Upper lobe of right lung (tissue), 1 donor: ENCODE measurements at regions not wholly inside any gene's neighbourhood (a gene's known extent, or its start where the extent isn't known, plus 50 kb on each side); places are given as distances from the start of the nearest gene placed in this dataset.

Experiments used
- ATAC-seq: fragments of 200-7000 bp; cut with Tn5 transposase; one replicate; pipeline ENCODE4 v1.9.1; 2020; ENCODE audit warnings: mild to moderate bottlenecking, moderate library complexity
- DNase-seq: peaks from one replicate; pipeline ENCODE4 v3.0.0-alpha.2; 2020
- H3K27ac ChIP-seq: fragments of 200-600 bp; one replicate; pipeline ENCODE4 v1.8.0; 2022
- H3K27me3 ChIP-seq: fragments of 200-600 bp; one replicate; pipeline ENCODE4 v1.8.0; 2022; ENCODE audit warnings: mild to moderate bottlenecking
- H3K36me3 ChIP-seq: fragments of 200-600 bp; one replicate; pipeline ENCODE4 v1.8.0; 2022
- H3K4me1 ChIP-seq: fragments of 200-600 bp; one replicate; pipeline ENCODE4 v1.8.0; 2022
- H3K4me3 ChIP-seq: fragments of 200-600 bp; one replicate; pipeline ENCODE4 v1.8.0; 2022; ENCODE audit warnings: mild to moderate bottlenecking
- H3K9me3 ChIP-seq: fragments of 200-600 bp; one replicate; pipeline ENCODE4 v1.8.0; 2022
- intact Hi-C: fragments of 100-400 bp; cut with DNase I; formaldehyde crosslinking; loops from one replicate; pipeline ENCODE4 v1.11.0; 2022
- TF ChIP-seq, protein P1 (sequence below): fragments of 200-600 bp; IDR thresholded peaks from one replicate; pipeline ENCODE4 v1.8.0; 2022; ENCODE audit warnings: antibody characterized with exemption
- donor health status: DM: no; HTN: yes; CAD: no; lungs with severe emphysema.

DNA sequence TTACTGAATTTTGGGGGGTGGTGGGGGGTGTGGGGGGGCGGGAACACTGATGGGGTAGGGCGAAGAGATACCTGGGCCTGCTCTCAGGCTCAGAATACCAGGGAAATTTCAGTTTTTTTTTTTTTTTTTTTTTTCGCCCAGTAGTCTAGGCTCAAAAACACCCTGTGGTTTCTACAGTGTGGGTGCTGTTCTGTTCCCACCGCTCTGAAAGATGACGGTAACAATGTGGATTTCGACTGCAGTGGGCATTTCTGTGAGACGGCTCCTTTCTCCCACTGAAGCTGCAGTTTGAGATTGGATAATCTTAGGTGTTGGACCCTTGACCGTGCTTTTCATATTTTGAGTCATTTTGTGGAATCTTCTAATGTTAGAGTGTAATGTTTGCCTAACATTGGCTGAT, 143.8 kb upstream of the RGMA start:
- no peaks in the 10 kb centered on the region for H3K4me1 ChIP-seq
- no peak overlapping the region for H3K27ac ChIP-seq
- no peaks in the 10 kb centered on the region for H3K36me3 ChIP-seq
- intact Hi-C loops, result no loop called here
- no peaks in the 10 kb centered on the region for H3K27me3 ChIP-seq
- DNase-seq (no peak), ATAC-seq (no peak)
- H3K9me3 ChIP-seq, result no peaks in the 10 kb centered on the region
- H3K4me3 ChIP-seq, result no peak overlapping the region
- TF ChIP-seq, protein P1, sequence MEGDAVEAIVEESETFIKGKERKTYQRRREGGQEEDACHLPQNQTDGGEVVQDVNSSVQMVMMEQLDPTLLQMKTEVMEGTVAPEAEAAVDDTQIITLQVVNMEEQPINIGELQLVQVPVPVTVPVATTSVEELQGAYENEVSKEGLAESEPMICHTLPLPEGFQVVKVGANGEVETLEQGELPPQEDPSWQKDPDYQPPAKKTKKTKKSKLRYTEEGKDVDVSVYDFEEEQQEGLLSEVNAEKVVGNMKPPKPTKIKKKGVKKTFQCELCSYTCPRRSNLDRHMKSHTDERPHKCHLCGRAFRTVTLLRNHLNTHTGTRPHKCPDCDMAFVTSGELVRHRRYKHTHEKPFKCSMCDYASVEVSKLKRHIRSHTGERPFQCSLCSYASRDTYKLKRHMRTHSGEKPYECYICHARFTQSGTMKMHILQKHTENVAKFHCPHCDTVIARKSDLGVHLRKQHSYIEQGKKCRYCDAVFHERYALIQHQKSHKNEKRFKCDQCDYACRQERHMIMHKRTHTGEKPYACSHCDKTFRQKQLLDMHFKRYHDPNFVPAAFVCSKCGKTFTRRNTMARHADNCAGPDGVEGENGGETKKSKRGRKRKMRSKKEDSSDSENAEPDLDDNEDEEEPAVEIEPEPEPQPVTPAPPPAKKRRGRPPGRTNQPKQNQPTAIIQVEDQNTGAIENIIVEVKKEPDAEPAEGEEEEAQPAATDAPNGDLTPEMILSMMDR, result no peak

DNA sequence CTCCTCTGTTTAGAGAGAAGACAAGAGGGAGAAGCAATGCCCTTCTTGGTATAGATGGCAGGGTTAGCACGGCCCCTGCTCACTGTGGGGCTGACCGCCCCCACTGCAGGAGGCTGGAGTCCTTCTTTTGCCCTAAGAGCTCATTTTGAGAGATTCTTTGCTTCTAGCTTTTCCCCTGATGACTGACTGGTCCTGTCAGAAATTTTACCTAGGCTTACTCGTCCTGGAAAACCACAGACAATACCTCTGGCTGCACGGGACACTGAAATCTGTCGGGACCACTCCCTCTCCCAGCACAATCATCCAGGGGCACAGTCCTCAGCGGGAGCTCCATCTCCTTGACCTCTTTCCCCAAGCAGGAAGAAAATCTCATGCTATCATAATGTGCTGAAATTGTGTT, 143.0 kb upstream of the RGMA start:
- no peaks in the 10 kb centered on the region for H3K9me3 ChIP-seq
- no peak overlapping the region for H3K27ac ChIP-seq
- no peak for ATAC-seq
- H3K4me3 ChIP-seq, result no peak overlapping the region
- H3K36me3 ChIP-seq, result no peaks in the 10 kb centered on the region
- DNase-seq, result no peak
- intact Hi-C loops, result no loop called here
- no peaks in the 10 kb centered on the region for H3K27me3 ChIP-seq
- H3K4me1 ChIP-seq, result no peaks in the 10 kb centered on the region
- TF ChIP-seq, protein P1, result no peak

DNA sequence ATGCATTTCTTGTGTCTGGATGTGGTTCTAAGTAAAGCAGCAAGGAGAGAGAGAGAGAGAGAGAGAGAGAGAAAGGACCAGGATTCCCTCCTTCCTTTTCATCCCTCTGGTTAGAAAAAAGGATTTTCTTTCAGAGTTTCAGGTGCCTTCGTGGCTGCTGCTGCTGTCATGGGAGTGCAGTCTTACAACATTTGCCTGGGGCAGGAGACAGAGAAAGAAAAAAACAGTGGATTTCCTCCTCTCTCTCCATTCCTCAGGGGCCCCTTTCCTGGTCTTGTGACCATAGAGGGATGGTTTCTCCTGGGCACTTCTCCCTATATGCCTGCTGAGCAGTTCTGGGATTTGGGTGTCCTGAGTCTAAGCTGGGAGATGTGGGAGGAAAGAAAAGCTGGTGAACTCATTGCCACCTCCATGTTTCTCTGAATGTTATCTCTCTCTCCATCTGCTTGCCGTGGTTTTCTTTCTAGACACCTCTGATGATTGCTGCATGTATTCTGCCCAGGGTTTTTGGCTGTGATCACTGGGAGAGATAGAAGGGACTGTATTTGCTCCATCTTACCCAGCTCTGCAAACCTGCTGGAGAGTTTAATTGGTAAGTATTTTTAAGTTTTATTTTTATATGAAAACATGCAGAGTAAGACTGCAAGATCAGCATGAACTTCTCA, 142.4 kb upstream of the RGMA start:
- DNase-seq, result no peak
- no peak for ATAC-seq
- TF ChIP-seq, protein P1, result no peak
- intact Hi-C loops, result no loop called here
- H3K36me3 ChIP-seq, result no peaks in the 10 kb centered on the region
- H3K4me3 ChIP-seq, result no peak overlapping the region
- H3K27ac ChIP-seq, result no peak overlapping the region
- no peaks in the 10 kb centered on the region for H3K4me1 ChIP-seq
- H3K9me3 ChIP-seq, result no peaks in the 10 kb centered on the region
- no peaks in the 10 kb centered on the region for H3K27me3 ChIP-seq

DNA sequence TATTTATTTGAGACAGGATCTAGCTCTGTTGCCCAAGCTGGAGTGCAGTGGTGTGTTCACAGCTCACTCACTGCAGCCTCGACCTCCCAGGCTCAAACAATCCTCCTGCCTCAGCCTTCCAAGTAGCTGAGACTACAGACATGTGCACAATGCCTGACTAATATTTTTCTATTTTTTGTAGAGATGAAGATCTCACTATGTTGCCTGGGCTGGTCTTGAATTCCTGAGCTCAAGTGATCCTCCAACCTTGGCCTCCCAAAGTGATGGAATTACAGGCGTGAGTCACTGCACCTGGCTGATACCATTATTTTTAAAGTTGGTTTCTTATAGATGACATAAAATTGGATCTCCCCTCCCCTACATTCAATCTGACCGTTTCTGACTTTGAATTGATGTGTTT, 139.5 kb upstream of the RGMA start:
- ATAC-seq (no peak), DNase-seq (no peak)
- Histone ChIP-seq H3K27me3 (no peaks in the 10 kb centered on the region), H3K27ac (no peak overlapping the region), H3K4me3 (no peak overlapping the region), H3K4me1 (peaks cover 4% of the 10 kb centered on the region), H3K9me3 (no peaks in the 10 kb centered on the region), H3K36me3 (no peaks in the 10 kb centered on the region)
- intact Hi-C loops, result no loop called here
- TF ChIP-seq, protein P1, result no peak

DNA sequence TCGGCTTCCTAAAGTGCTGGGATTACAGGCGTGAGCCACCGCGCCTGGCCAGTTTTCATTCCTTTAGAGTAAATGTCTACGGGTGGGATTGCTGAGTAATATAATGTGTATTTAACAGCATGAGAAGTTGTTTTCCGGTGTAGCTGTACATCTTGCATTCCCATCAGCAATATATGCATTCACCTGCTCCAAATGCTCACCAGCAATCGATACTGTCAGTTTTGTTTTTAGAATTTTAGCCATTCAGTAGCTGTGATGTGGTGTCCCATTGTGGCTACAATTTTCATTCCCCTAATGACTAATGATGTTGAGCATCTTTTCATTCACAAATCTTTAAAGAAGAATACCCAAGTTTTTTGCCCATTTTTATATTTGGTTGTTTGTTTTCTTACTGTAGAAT, 134.8 kb upstream of the RGMA start:
- H3K27me3 ChIP-seq, result no peaks in the 10 kb centered on the region
- H3K27ac ChIP-seq, result no peak overlapping the region
- DNase-seq (no peak), ATAC-seq (no peak)
- no peaks in the 10 kb centered on the region for H3K9me3 ChIP-seq
- no peak overlapping the region for H3K4me3 ChIP-seq
- H3K36me3 ChIP-seq, result no peaks in the 10 kb centered on the region
- TF ChIP-seq, protein P1, result no peak
- intact Hi-C loops, result no loop called here
- peaks cover 4% of the 10 kb centered on the region for H3K4me1 ChIP-seq

DNA sequence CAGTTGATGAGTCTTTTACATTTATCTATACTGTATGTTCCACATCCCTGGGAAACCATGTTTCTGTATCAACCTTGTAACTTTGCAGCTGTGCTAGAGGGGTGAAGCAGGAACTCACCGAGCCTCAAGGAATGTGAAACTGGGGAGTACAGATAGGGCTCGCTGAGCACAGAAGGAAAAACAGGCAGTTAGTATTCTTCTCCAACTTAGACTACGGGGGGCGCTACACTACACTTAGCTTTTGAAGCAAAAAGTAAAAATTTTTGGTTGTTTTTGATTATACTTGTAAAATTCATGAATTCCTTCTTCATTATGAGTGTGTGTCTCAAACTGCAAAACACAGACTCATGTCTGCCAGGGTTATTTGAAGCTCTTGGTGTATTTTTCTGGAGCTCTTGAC, 132.7 kb upstream of the RGMA start:
- no peak overlapping the region for H3K4me3 ChIP-seq
- DNase-seq (no peak), ATAC-seq (no peak)
- H3K27ac ChIP-seq, result no peak overlapping the region
- no peaks in the 10 kb centered on the region for H3K36me3 ChIP-seq
- TF ChIP-seq, protein P1, result no peak
- no peaks in the 10 kb centered on the region for H3K27me3 ChIP-seq
- intact Hi-C loops, result no loop called here
- peaks cover 4% of the 10 kb centered on the region for H3K4me1 ChIP-seq
- no peaks in the 10 kb centered on the region for H3K9me3 ChIP-seq
